B cell (primary cell): ENCODE measurements at regions not wholly inside any gene's neighbourhood (a gene's known extent, or its start where the extent isn't known, plus 50 kb on each side); places are given as distances from the start of the nearest gene placed in this dataset.

ENCODE experiments used
- ATAC-seq: fragments of 200-7000 bp; cut with Tn5 transposase; one replicate; pipeline ENCODE4 v1.10.0; 2021; ENCODE audit warnings: low read depth, mild to moderate bottlenecking, moderate number of reproducible peaks, moderate library complexity
- CTCF ChIA-PET: fragments of 350-600 bp; sonication (Branson Sonifier 250); formaldehyde crosslinking; loops from one replicate; lab custom pipeline; 2021; ENCODE audit warnings: antibody characterized with exemption, inconsistent platforms; lab: Charles Lee
- POLR2A ChIA-PET: fragments of 350-600 bp; sonication (Branson Sonifier 250); formaldehyde crosslinking; loops from one replicate; lab custom pipeline; 2021; ENCODE audit warnings: antibody characterized with exemption; lab: Charles Lee
- DNase-seq: peaks from one replicate; pipeline ENCODE4 v3.0.0; 2013
- H2AFZ ChIP-seq: 2 replicates; pipeline ENCODE4 v1.6.1; 2012; ENCODE audit warnings: mild to moderate bottlenecking, low read depth, low read length; ENCODE audit not compliant: insufficient read depth, poor library complexity, severe bottlenecking
- H3K27ac ChIP-seq, 2 donors: 1 replicate in 1 of 2; 2 replicates in 1 of 2; pipeline ENCODE4 v1.5.1; 2012 to 2013; ENCODE audit warnings: low read length in 2 of 2, mild to moderate bottlenecking in 2 of 2, moderate library complexity in 1 of 2
- H3K27me3 ChIP-seq, 4 experiments: fragments of 200-600 bp in 1 of 4; sonication (generic) in 1 of 4; replicated peaks in 1 of 4; 1 replicate in 2 of 4; 2 replicates in 2 of 4; pipeline versions ENCODE4 v1.6.1 to v1.7.0; 2013 to 2016; ENCODE audit warnings: low read length in 3 of 4, mild to moderate bottlenecking in 2 of 4, mixed read lengths in 1 of 4, moderate library complexity in 1 of 4; ENCODE audit not compliant: insufficient read depth in 4 of 4, control insufficient read depth in 3 of 4; ENCODE audit errors: control extremely low read depth in 1 of 4
- H3K36me3 ChIP-seq, 2 experiments: replicated peaks in 1 of 2; 1 replicate in 1 of 2; 2 replicates in 1 of 2; pipeline versions ENCODE4 v1.6.1 to v1.7.1; 2013; ENCODE audit warnings: low read length in 1 of 2; ENCODE audit not compliant: insufficient read depth in 2 of 2, control insufficient read depth in 1 of 2; ENCODE audit errors: control extremely low read depth in 1 of 2, extremely low read depth in 1 of 2
- H3K4me1 ChIP-seq, 2 donors: fragments of 200-600 bp in 1 of 2; sonication (generic) in 1 of 2; 1 replicate in 1 of 2; 2 replicates in 1 of 2; pipeline versions ENCODE4 v1.5.1 to v1.6.1; 2013 to 2017; ENCODE audit warnings: low read length in 2 of 2; ENCODE audit not compliant: control insufficient read depth in 2 of 2, insufficient read depth in 2 of 2
- H3K4me2 ChIP-seq: replicated peaks from 2 replicates; pipeline ENCODE3; 2012; ENCODE audit warnings: mild to moderate bottlenecking, low read depth, low read length; ENCODE audit not compliant: poor library complexity, severe bottlenecking
- H3K4me3 ChIP-seq, 5 experiments: fragments of 200-600 bp in 1 of 5; sonication (generic) in 1 of 5; 1 replicate in 3 of 5; 2 replicates in 2 of 5; pipeline versions ENCODE4 v1.5.1 to v1.7.0; 2011 to 2016; ENCODE audit warnings: low read length in 4 of 5, mild to moderate bottlenecking in 4 of 5, low read depth in 2 of 5, control low read depth in 1 of 5, moderate library complexity in 1 of 5; ENCODE audit not compliant: insufficient read depth in 1 of 5; ENCODE audit errors: control extremely low read depth in 1 of 5, extremely low read depth in 1 of 5
- H3K79me2 ChIP-seq: fragments of 200-600 bp; sonication (generic); one replicate; pipeline ENCODE4 v1.6.0; 2016; ENCODE audit warnings: low read length; ENCODE audit not compliant: control insufficient read depth, insufficient read depth
- H3K9ac ChIP-seq: fragments of 200-600 bp; sonication (generic); 2 replicates; pipeline ENCODE4 v1.6.1; 2017; ENCODE audit warnings: mild to moderate bottlenecking, low read length, moderate library complexity
- H3K9me3 ChIP-seq, 3 donors: one replicate each; pipeline versions ENCODE4 v1.6.1 to v1.7.1; 2013; ENCODE audit warnings: low read length in 2 of 3; ENCODE audit not compliant: control insufficient read depth in 2 of 3, insufficient read depth in 1 of 3; ENCODE audit errors: control extremely low read depth in 1 of 3
- H4K20me1 ChIP-seq: 2 replicates; pipeline ENCODE4 v1.6.0; 2012; ENCODE audit warnings: mild to moderate bottlenecking, low read length; ENCODE audit not compliant: insufficient read depth, control insufficient read depth, poor library complexity, severe bottlenecking
- H3K27ac Mint-ChIP-seq: one replicate; pipeline ENCODE4 v1.8.0; 2021; ENCODE audit warnings: mixed read lengths
- H3K27me3 Mint-ChIP-seq: one replicate; pipeline ENCODE4 v1.8.0; 2021; ENCODE audit warnings: mixed read lengths
- H3K4me1 Mint-ChIP-seq: one replicate; pipeline ENCODE4 v1.8.0; 2021; ENCODE audit warnings: mixed read lengths
- H3K4me3 Mint-ChIP-seq: one replicate; pipeline ENCODE4 v1.8.0; 2021; ENCODE audit warnings: mixed read lengths
- H3K9me3 Mint-ChIP-seq: one replicate; pipeline ENCODE4 v1.8.0; 2022; ENCODE audit warnings: mixed read lengths; ENCODE audit not compliant: insufficient read depth
- EZH2 ChIP-seq: IDR thresholded peaks from 2 replicates; pipeline ENCODE4 v1.6.1; 2012; ENCODE audit warnings: borderline replicate concordance, low read depth, mild to moderate bottlenecking, moderate library complexity, low read length; ENCODE audit not compliant: insufficient read depth, poor library complexity, severe bottlenecking
- WGBS: methylation state at CpG from one replicate; pipeline ENCODE4 v1.1.5; 2013; ENCODE audit warnings: missing lambda C conversion rate; ENCODE audit not compliant: insufficient coverage; 5-methylcytosine and 5-hydroxymethylcytosine counted together
- intact Hi-C: fragments of 100-400 bp; cut with micrococcal nuclease; formaldehyde crosslinking; loops from one replicate; pipeline ENCODE4 v1.10.0; 2022
- TF ChIP-seq, protein P1 (sequence below): fragments of 200-600 bp; IDR thresholded peaks from one replicate; pipeline ENCODE4 v1.8.0; 2022; ENCODE audit warnings: antibody characterized with exemption, mild to moderate bottlenecking

DNA sequence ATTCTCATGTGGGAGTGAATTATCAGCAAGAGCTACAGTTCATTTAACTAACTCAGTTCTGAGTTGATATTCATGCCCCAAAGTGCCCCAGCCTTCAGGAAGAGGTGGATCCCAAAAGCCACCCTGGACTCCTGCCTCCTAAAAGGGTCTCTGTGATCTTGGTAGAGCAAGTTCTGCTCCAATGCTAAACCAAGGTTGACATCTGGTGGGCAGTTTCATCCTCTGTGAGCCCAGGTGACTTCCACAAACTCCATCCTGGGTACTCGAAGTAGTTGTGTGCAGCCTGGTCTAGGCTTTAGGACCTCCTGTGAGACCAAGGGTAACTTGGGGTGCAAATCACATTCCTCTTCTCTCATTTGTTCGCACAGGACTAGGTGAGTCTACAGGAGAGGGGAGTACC lies 816.8 kb downstream of the MTRR start:
- H3K27ac Mint-ChIP-seq = no peak overlapping the region
- no peak overlapping the region for H3K4me3 Mint-ChIP-seq
- Histone ChIP-seq H3K9ac (no peak overlapping the region), H3K79me2 (no peaks in the 10 kb centered on the region), H3K4me1 (no peaks in the 10 kb centered on the region), H3K4me2 (no peak overlapping the region), H3K4me3 (no peak overlapping the region), H3K27me3 (no peaks in the 10 kb centered on the region), H3K27ac (no peak overlapping the region), H3K36me3 (no peaks in the 10 kb centered on the region), H3K9me3 (no peaks in the 10 kb centered on the region), H2AFZ (no peak overlapping the region), H4K20me1 (no peaks in the 10 kb centered on the region)
- H3K4me1 Mint-ChIP-seq = no peaks in the 10 kb centered on the region
- H3K27me3 Mint-ChIP-seq = no peaks in the 10 kb centered on the region
- 83% methylated on average over 1 of the region's 2 CpGs for WGBS
- DNase-seq (no peak), ATAC-seq (no peak)
- TF ChIP-seq, protein P1, sequence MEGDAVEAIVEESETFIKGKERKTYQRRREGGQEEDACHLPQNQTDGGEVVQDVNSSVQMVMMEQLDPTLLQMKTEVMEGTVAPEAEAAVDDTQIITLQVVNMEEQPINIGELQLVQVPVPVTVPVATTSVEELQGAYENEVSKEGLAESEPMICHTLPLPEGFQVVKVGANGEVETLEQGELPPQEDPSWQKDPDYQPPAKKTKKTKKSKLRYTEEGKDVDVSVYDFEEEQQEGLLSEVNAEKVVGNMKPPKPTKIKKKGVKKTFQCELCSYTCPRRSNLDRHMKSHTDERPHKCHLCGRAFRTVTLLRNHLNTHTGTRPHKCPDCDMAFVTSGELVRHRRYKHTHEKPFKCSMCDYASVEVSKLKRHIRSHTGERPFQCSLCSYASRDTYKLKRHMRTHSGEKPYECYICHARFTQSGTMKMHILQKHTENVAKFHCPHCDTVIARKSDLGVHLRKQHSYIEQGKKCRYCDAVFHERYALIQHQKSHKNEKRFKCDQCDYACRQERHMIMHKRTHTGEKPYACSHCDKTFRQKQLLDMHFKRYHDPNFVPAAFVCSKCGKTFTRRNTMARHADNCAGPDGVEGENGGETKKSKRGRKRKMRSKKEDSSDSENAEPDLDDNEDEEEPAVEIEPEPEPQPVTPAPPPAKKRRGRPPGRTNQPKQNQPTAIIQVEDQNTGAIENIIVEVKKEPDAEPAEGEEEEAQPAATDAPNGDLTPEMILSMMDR = no peak
- TF ChIP-seq EZH2 = no peak
- CTCF ChIA-PET = no interaction called here
- no peaks in the 10 kb centered on the region for H3K9me3 Mint-ChIP-seq
- intact Hi-C loops = no loop called here
- POLR2A ChIA-PET = no interaction called here

DNA sequence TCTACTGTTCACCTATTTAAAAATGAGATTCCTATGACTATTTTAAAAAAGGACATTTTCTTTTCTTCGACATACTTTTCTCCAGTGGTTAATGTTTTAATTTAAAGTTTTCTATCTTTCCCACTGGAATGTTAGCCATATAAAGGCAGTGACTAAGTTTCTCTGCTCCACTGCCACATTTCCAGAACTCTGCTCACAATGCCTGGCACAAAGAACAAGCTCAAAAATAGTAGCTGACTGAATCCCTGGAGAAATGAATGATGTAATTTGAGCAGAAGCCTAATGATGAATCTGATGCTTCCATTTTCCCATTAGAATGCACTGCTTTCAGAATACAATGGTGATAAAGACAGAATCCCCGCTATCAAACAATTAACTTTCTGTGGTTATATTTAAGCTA lies 817.8 kb downstream of the MTRR start:
- Mint-ChIP-seq H3K4me3 (no peak overlapping the region), H3K27ac (no peak overlapping the region), H3K4me1 (no peaks in the 10 kb centered on the region), H3K9me3 (no peaks in the 10 kb centered on the region), H3K27me3 (no peaks in the 10 kb centered on the region)
- no peak overlapping the region for H2AFZ ChIP-seq
- no peak overlapping the region for H3K4me3 ChIP-seq
- no peak for ATAC-seq
- H3K4me1 ChIP-seq = no peaks in the 10 kb centered on the region
- H3K4me2 ChIP-seq = no peak overlapping the region
- no peaks in the 10 kb centered on the region for H3K9me3 ChIP-seq
- H3K27ac ChIP-seq = no peak overlapping the region
- no peaks in the 10 kb centered on the region for H3K36me3 ChIP-seq
- ChIA-PET POLR2A (no interaction called here), CTCF (no interaction called here)
- intact Hi-C loops = no loop called here
- H3K79me2 ChIP-seq = no peaks in the 10 kb centered on the region
- TF ChIP-seq, protein P1 = no peak
- no peak for TF ChIP-seq EZH2
- H4K20me1 ChIP-seq = no peaks in the 10 kb centered on the region
- no peak overlapping the region for H3K9ac ChIP-seq
- no CpG with 5 or more reads among the region's 2 CpGs for WGBS
- no peaks in the 10 kb centered on the region for H3K27me3 ChIP-seq
- no peak for DNase-seq
